Superior temporal gyrus (tissue), 1 donor: ENCODE measurements at regions not wholly inside any gene's neighbourhood (a gene's known extent, or its start where the extent isn't known, plus 50 kb on each side); places are given as distances from the start of the nearest gene placed in this dataset.
A peak's percentile ranks its signal among the peaks of the same experiment; 100 is the strongest.

Source experiments
- DNase-seq: peaks from one replicate; pipeline ENCODE4 v3.0.0-alpha.2; 2016; ENCODE audit errors: extremely low spot score

DNA sequence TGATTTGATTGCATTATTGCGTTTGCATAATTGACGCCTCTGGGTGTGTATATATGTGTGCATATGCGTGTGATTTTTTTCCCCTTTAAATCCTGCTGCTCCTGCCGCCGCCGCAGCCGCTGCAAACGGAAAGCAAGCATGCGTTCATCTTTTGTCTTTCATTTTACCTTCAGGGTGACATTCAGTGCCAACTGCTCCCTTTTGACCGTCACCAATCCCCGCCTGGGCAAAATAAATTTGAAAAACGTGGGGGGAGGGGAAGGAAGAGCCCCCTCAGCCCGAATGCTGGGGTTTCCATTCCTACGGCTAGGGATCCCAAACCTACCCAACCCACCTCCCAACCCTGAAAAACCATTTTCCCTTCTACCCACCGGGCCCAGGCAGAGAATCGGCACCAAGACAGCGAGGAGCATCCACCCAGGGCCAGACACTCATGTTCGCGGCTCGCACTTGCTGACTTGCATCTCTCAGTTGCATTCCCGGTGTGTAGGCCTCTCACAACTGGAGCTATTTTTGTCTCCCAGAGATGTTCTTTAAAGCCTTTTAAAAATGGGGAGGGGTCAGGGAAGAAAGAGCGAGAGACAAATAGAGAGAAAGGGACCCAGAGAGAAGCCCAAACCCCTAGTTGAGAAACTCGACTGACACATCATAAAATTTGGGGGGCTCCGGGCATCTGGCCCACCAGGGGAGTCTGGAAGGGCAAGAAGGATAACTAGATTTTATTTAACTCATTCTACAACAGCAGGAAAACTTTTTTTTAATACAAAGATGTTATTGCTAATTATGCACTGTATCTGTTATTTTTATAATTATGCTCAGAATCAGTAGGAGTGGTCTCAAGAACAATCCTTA is 367.1 kb upstream of the ESRRG start:
- DNase-seq: peak; percentile 60

DNA sequence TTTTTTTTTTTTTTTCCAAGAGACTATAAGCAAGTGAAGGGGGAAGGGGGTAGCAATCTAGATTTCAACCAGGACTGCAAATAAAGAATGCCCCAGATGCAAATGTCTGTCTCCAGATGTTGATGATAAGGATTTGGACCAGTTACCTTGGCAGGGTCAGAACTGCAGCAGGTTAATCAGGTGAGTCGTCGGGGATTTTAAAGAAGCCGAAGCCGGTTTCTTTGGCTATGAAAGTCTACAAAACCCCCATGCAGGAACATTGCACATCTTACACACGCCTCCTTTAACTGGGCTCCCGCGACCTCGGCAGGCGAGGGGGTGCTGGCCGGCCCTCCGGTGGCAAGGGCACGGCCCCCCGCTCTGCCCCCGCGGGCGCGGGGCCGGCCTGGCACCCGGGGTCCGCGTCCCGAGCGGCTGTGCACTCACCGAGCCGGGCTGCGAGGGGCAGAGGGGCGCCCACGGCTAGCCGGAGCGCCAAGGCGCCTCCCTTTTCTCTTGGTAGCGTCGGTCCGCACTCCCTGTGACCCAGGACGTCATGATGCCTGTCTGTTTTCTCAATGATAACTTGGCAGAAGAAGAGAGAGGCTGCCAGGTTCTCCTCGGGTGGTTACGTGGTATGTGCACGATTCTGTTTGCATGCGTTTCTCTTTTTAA is 366.3 kb upstream of the ESRRG start:
- DNase-seq: peak; percentile 83

DNA sequence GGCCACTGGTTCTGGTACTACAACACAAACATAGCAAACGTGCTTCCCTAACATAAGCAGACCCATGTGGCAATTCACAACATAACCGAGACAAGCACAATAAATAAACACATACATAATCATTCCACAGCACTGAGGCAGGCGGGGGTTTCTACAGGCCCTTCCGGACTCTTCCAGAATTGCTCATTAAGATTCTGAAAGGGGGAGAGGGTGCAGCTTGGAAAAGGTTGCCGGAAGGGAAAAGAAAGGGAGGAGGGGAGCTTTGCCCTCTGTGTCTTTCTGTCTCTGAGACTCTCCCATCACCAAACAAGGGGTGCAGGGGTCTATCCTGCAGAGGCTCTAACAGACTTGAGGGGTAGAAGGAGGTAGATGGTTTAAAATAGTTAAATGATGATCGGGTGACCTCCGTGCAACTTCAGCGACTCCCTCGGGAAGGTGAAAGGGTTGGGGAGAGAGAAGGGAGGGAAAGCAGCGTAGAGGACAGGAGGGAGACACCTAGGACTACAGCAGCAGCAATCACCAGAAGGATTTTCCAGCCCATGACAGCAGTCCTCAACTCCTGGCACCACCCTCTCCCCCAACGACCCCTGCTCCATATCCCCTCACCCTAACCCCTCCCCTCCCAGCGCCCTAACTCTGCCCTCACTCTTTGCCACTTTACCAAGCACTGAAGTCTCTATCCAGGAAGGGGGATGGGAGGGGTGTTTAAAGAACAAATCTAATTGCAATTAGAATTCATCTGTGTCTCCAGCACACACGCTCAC is 365.5 kb upstream of the ESRRG start:
- peak; percentile 54 for DNase-seq

DNA sequence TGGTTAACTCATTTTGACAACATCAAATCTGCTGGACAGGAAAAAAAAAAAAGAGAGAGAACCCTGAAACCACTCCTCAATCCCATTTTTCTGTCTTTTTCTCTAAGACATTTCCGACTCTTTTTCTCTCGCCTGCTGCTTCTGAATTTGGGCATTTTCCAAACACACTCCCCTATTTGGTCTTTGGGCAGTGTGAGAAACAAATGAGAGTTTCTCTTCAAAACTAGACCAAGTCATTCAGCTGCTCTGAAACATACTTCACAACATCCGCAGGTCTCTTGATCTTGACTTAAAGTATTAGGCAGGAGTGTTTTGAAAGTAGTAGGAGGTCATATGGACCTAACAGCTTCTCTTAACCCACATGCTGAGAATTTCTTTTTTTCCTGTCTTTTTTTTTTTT is 364.8 kb upstream of the ESRRG start:
- peak; percentile 62 for DNase-seq

DNA sequence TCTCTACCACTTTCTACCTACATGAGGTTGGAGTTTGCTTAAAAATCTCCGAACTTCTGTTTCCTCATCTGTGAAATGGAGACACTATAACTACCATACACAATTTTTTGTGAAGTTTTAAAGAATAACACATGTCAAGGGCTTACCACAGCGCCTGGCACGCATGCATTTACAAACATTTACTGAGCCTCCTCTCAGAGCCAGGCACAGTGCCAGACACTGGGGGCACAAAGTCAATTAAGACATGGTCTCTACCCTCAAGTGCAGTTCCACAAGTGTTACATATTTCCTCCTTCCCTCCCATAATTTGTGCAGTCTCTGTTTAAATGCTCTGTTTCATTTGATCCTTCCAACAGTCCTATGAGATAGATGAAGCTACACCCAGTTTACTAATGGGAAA is 356.4 kb upstream of the ESRRG start:
- DNase-seq: no peak

DNA sequence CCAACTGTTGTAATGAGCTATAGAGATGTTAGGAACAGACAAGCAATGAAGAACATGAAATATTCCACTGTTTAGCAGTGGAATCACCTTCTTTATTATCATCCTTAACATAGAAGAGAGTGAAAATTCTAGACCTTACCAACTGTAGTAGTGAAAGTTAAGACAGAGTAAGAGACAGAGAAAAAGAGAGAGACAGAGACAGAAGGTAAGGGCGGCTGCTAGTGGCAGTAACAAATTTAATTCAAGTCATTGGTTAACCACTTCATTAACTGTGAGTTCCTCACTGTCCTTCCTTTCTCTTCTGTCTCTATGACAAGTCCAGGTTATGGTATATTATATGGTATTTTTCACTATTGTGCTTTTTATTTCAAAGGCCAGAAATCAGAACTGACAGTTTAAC is 355.7 kb upstream of the ESRRG start:
- DNase-seq: peak; percentile 47

DNA sequence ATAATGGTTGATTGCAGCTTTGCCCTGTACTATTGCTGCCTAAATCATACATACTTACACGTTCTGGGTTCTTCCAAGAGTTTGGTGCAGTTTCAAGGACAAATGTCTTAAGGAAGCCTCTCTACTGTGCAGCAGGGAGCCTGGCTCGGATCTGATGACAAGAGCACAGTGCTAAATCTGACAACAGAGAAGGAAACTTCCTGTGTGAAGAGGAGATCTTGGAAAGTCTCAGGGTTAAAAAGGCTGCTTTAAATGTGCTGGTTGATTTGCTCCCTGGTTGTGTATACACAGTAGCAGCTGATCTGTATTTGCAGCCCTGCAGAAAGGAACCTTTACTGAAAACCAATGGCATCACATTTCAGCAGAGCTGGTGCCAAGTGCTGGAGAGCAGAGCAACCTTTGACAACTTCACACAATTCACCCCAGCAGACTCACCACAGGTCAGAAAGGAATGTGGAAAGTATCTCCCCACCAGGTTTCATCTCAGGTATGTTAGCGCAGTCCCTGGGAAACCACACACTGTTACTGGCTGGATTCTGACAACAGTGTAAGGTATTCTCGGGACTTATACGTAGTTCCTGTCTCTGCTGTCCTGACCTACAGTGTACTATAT is 355.0 kb upstream of the ESRRG start:
- DNase-seq: peak; percentile 75

DNA sequence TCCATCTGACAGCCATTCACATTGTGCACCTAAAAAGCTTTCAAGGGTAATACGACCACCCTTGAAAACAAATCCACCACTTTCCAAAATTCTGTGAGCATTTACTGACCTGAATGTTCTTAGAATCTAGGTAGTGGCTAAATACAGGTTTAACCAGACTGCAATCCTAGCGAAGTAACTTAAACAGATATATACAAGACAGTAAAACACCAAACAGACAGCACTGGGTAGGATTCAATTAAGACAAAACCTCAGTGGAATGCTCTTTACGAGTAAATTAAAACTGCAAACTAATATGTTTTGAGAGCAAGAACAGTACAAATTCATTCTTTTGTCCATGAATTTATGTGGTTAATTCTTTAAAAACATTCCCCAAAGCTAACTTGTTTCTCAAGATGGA is 354.2 kb upstream of the ESRRG start:
- DNase-seq: peak; percentile 50

DNA sequence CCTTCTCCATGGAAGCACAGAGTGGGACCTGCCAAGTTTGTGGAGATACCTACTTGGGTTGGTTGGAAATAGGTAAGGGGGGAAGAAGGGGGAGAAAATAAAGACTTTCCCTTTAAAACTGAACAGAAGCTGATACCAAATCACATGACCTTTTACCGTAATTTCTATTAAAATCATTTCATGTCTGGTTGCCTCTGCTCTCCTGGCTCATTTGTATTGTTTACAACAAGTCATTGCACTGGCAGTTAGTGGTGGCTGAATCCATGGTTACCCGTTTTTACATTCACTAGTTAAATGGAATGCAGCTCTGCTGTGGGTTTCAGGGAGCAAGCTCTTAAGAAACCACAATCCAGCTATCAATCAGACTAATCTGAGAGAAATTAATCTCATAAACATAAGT is 353.7 kb upstream of the ESRRG start:
- DNase-seq: peak; percentile 50

DNA sequence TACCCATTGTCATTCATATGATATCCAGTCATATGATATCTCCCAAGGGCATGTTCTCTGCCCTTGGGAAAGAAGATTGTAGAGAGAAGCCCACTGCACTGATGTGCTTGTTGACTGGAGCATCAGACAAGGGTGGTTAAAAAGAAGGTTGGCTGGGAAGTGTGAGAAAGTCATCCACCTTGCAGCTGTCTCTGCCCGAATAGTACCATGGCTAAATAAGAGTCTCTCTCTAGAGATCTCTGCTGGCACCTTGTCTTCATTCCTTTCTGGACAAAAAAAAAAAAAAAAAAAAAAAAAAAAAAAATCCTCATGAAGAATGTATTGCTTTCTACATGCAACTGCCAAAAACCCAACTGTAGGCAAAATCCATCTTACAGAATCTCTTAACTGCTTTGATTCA is 349.7 kb upstream of the ESRRG start:
- no peak for DNase-seq

DNA sequence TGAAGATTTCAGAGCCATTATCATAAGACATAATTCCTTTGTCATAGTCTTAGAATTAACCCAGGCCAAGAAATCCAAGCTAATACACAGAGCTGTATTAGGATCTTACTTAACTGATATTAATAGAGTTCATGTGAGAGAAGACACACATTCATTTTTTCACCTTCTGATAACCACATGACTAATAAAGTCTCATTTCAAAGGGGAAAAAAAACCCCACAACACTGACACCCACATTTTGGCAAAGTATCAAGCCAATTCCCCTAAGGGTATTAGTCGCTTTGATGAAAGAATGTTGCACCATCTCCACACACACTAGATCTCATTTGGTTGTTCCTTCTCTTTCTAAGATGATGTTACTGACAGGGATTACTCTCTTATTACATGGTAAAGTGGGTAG is 344.4 kb upstream of the ESRRG start:
- DNase-seq: no peak

DNA sequence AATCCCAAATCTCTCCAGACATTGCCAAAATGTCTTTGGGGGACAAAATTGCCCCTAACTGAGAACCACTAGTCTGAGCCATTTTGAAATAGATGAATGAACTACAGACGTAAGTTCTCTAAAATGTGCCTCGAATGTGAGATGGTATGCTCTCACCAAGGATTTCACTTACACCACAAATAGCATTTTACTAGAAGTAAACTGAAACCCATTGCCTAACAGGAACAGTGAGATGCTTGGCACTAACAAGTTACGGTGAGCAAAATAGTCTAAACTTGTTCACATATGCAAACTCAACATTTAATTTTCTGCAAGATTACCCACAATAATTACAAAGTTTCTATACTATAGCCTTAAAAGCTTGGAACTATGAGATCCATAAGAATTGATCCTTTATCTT is 343.6 kb upstream of the ESRRG start:
- DNase-seq: no peak

DNA sequence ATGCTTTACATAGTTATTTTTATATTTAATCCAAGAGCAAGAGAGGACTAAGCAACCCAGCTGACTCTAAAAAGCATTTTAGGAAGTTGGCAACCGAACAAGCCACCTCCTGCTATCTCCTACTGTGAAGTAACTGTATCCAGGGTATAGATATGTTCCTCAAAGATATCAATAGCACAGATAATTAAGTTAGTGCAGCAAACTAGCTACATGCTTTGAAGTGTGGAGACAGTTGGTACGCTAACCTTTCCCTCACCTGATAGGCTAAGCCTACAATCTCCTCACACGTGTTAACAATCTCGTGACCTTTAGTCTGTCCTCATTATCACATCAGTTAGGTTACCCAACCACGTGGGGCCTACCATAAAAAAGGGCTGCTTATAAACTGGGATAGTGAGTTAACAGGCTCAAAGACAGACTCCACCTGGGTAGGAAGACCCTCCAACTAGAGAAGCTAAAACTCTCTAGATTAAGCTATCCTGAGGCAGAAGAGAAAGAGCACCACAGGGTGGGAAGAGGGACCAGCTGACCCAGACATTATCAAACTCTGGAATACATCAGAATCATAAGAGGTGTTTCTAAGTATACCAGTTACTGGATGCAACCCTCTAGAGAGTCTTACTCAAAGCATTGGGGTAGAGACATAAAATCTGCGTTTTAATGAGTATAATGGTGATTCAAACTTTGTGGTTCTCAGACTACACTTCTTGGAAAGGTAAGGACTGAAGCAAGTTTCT is 340.1 kb upstream of the ESRRG start:
- DNase-seq: no peak

DNA sequence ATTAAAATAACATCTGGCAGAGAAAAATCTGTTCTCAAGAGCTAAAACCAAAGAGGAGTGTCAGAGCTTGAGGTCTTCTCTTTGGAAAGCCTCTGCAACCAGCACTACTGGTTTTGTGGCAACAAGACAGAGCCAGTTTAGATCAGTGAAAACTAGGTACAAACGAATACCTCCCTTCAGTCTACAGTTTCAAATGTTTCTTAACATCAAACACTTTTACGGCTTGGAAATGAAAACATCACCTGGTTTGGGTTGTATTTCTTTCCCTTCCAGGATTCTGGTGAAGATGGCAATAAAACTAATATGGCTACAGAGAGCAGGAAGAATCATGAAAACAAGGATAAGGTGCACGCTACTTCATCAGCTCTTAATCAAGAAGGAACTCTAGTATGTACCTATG is 339.4 kb upstream of the ESRRG start:
- no peak for DNase-seq

DNA sequence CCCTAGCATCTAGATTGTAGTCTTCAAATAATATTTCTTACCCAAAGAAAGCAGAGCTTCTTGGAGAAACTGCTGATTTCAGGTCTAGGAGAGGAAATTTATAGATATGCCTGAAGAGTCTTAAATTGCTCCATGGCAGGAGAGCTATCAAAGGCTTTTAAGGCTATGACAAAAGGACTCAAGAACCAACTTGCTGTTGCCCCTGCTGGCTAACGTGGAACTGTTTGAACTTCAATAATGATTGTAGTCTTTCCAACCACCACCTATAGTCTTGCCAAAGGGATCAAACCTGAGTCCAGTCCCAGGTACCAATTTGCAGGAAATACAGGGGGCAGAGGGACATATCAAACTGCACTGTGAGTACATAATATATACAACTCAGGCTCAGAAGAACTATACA is 336.2 kb upstream of the ESRRG start:
- DNase-seq: no peak

DNA sequence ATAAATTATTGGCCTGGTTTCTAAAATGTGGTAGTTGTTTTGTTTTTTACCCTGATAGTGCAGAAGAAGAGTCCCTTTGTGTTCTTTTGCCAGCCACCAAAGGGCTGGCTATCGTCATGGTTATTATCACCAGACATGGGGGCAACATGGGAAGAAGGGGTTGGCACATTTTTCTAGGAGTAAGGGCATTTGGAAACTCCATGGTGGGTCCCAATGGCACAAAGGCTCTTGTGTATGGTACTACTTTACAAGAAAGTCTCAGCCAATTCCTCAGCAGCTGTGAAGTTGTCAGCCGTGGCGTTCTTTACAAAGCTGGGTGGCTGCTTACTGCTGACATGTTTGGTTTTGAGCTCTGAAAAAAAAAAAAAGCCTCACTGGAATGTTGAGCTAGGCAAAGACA is 330.4 kb upstream of the ESRRG start:
- DNase-seq: no peak

DNA sequence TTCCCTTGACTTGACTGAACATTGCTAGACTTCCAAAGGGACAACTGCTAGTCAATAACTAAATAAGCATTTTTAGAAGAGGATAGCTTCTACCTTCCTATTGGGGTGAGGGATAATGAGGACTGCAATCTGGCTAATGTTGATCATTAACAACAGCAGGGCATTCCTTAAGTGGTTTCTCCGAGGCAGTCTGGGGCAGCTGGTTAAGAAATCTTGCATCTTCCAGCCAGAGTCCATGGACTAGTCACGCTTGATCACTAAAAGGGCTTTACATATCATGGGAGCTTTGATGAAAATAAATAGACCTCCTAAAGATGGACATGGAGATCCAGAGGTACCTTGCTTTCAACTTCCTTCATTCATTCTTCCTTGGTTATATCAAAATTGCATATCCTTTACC is 329.4 kb upstream of the ESRRG start:
- no peak for DNase-seq

DNA sequence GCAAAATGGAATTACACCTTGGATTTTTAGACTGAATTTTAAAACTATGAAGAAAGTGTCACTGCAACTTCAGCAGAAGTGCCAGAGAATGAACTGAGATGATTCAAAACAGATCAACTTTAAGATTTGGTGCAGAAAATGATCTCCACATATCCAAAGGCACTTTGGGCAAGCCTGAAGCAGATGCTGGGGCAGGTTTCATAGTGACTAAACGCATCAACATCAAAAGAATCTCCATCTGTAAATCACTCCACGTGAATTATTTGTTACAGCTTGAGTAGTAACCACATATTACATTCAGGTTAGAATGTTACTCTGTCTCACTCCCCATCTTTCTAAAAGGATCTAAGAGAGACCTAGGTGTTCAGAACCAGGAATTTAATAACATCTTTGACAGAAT is 329.0 kb upstream of the ESRRG start:
- no peak for DNase-seq

DNA sequence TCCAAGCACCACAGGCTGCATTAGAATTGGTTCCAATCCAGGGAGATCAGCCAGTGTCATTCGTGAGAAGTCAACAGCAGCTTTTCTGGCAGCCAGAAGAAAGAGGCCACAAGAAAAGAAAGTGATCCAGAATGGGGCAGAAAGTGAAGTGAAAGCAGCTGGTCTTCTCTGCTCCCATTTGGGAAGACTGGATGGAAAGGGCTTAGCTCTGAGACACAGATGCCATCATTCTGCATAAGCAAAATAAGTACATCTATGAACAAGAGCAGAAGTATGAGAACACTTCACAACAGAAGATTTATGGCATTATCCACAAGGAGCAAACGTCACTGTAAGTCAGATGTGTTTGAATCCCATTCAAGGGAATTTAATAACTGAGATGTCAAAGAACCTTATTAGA is 326.5 kb upstream of the ESRRG start:
- DNase-seq: no peak

DNA sequence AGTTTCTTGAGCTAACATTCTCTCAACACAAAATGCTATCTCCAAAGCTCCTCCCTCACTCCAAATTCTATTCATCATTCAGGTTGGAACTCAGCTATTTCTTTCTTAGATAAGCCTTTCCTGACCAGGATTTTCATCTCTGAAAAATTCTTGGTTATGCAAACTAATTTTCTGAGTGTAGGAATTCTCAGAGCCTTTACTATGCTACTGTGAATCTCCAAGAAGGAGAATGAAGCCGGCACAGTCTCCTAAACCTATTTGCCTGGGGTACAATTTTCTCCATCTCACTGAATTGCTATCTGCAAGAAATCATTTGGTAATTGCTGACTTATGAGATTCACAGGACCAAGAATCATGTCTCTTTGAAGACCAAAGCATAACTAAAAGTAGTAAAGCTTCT is 325.9 kb upstream of the ESRRG start:
- no peak for DNase-seq

DNA sequence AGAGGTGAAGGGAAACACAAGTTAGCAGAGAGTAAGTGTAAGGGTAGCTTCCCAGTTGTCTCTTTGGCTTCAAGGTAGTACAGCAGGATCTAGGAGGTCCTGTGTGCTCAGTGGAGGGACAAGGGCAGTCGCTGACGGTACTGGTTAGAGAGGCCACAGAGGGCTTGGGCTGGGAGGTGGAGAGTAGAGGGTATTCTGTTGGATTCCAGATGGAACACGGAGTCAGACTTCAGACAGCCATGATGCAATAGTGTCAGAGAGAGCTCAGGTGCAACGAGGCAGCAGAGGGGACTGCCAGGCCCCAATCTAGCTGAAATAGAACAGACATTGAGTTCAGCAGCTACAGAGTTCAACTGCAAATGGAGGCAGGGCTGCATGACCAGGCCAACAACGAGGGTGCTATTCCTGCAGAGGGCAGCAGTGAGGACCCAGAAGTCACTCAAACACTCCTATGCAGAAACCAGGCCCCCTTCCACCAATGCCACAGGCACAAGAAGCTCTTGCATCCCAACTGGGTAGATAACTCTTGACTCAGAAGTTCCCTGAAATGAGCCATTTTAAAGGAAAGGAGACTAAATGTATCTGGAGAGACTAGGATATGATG is 325.0 kb upstream of the ESRRG start:
- no peak for DNase-seq
